Fibroblast of skin of back (primary cell): ENCODE measurements at regions not wholly inside any gene's neighbourhood (a gene's known extent, or its start where the extent isn't known, plus 50 kb on each side); places are given as distances from the start of the nearest gene placed in this dataset.
A peak's percentile ranks its signal among the peaks of the same experiment; 100 is the strongest.
"Not testable (repeated sequence)": the region's sequence is repeated elsewhere in the genome, so short reads cannot be mapped to it uniquely, and the experiment has no call there.

Experiments
- DNase-seq: peaks from one replicate; pipeline ENCODE4 v3.0.0-alpha.2; 2013

GRCh38 chr16:86716649-86717048 lies 138.3 kb downstream of the FOXL1 start:
- no peak for DNase-seq

GRCh38 chr16:86718118-86718517 lies 139.8 kb downstream of the FOXL1 start:
- DNase-seq = no peak

- DNase-seq = no peak
These were observed 144.6 kb downstream of the FOXL1 start for GRCh38 chr16:86722970-86723369.

GRCh38 chr16:86723689-86724088 lies 145.3 kb downstream of the FOXL1 start:
- no peak for DNase-seq

- DNase-seq = no peak
These were observed 147.1 kb downstream of the FOXL1 start for GRCh38 chr16:86725401-86725800.

- DNase-seq = no peak
These were observed 148.0 kb downstream of the FOXL1 start for GRCh38 chr16:86726340-86726739.

GRCh38 chr16:86727131-86727530 lies 148.8 kb downstream of the FOXL1 start:
- DNase-seq = no peak

- DNase-seq = no peak
These were observed 149.3 kb downstream of the FOXL1 start for GRCh38 chr16:86727632-86728031.

GRCh38 chr16:86729686-86730085 lies 151.3 kb downstream of the FOXL1 start:
- DNase-seq = no peak

GRCh38 chr16:86730086-86730485 lies 151.7 kb downstream of the FOXL1 start:
- no peak for DNase-seq

- DNase-seq = no peak
These were observed 152.2 kb downstream of the FOXL1 start for GRCh38 chr16:86730597-86730996.

GRCh38 chr16:86732621-86733295 lies 154.4 kb downstream of the FOXL1 start:
- DNase-seq = peak; percentile 42

- no peak for DNase-seq
These were observed 155.4 kb downstream of the FOXL1 start for GRCh38 chr16:86733546-86734254.

GRCh38 chr16:86734543-86735460 lies 156.5 kb downstream of the FOXL1 start:
- peak; percentile 34 for DNase-seq

GRCh38 chr16:86735727-86736126 lies 157.4 kb downstream of the FOXL1 start:
- no peak for DNase-seq

GRCh38 chr16:86736502-86736901 lies 158.2 kb downstream of the FOXL1 start:
- no peak for DNase-seq

- DNase-seq = no peak
These were observed 158.7 kb downstream of the FOXL1 start for GRCh38 chr16:86737083-86737482.

GRCh38 chr16:86738322-86738721 lies 160.0 kb downstream of the FOXL1 start:
- not testable (repeated sequence) for DNase-seq

GRCh38 chr16:86739178-86739577 lies 160.8 kb downstream of the FOXL1 start:
- DNase-seq = peak; percentile 15

GRCh38 chr16:86739808-86740207 lies 161.5 kb downstream of the FOXL1 start:
- DNase-seq = no peak

GRCh38 chr16:86740298-86740697 lies 161.9 kb downstream of the FOXL1 start:
- DNase-seq = no peak

- DNase-seq = peak; percentile 99
These were observed 162.8 kb downstream of the FOXL1 start for GRCh38 chr16:86740906-86741799.
